Progenitor cell of endocrine pancreas (in vitro differentiated cells): ENCODE measurements at regions not wholly inside any gene's neighbourhood (a gene's known extent, or its start where the extent isn't known, plus 50 kb on each side); places are given as distances from the start of the nearest gene placed in this dataset.

Source experiments
- DNase-seq: peaks from one replicate; pipeline ENCODE4 v3.0.0; 2021; ENCODE audit warnings: low spot score; ENCODE audit not compliant: unreplicated experiment
- H3K27ac Mint-ChIP-seq: 2 replicates; pipeline ENCODE4 v1.8.0; 2021; ENCODE audit warnings: mild to moderate bottlenecking, moderate library complexity, mixed read lengths
- H3K27me3 Mint-ChIP-seq: 2 replicates; pipeline ENCODE4 v1.8.0; 2021; ENCODE audit warnings: mixed read lengths
- H3K36me3 Mint-ChIP-seq: 2 replicates; pipeline ENCODE4 v1.8.0; 2022; ENCODE audit warnings: mixed read lengths; ENCODE audit not compliant: insufficient read depth
- H3K4me1 Mint-ChIP-seq: 2 replicates; pipeline ENCODE4 v1.8.0; 2021; ENCODE audit warnings: low read depth, mixed read lengths
- H3K4me3 Mint-ChIP-seq: 2 replicates; pipeline ENCODE4 v1.8.0; 2021; ENCODE audit warnings: low read depth, mild to moderate bottlenecking, moderate library complexity, mixed read lengths
- H3K9me3 Mint-ChIP-seq: 2 replicates; pipeline ENCODE4 v1.8.0; 2021; ENCODE audit warnings: low read depth, mixed read lengths
- CTCF ChIP-seq: fragments of 200-600 bp; sonication (generic); IDR thresholded peaks from one replicate; pipeline ENCODE4 v1.5.0; 2021; ENCODE audit warnings: antibody characterized with exemption, mild to moderate bottlenecking; ENCODE audit not compliant: unreplicated experiment

GRCh38 chr13:44184740-44185139 is 188.9 kb upstream of the SERP2 start:
- no peak for TF ChIP-seq CTCF
- no peaks in the 10 kb centered on the region for H3K36me3 Mint-ChIP-seq
- no peak overlapping the region for H3K4me3 Mint-ChIP-seq

GRCh38 chr13:44188257-44188656 is 185.4 kb upstream of the SERP2 start:
- Mint-ChIP-seq H3K4me1 (peaks cover 9% of the 10 kb centered on the region), H3K36me3 (no peaks in the 10 kb centered on the region), H3K4me3 (no peak overlapping the region), H3K27ac (no peak overlapping the region), H3K27me3 (no peaks in the 10 kb centered on the region), H3K9me3 (peaks cover 9% of the 10 kb centered on the region)
- no peak for DNase-seq
- TF ChIP-seq CTCF, result no peak

More at GRCh38 chr13:44184740-44185139, 188.9 kb upstream of the SERP2 start:
- no peaks in the 10 kb centered on the region for H3K27me3 Mint-ChIP-seq
- H3K27ac Mint-ChIP-seq, result no peak overlapping the region
- no peak for DNase-seq
- H3K9me3 Mint-ChIP-seq, result peaks cover 9% of the 10 kb centered on the region
- H3K4me1 Mint-ChIP-seq, result no peaks in the 10 kb centered on the region

- H3K36me3 Mint-ChIP-seq, result no peaks in the 10 kb centered on the region
- no peak overlapping the region for H3K4me3 Mint-ChIP-seq
- no peak for TF ChIP-seq CTCF
Observed at GRCh38 chr13:44189085-44189484, 184.5 kb upstream of the SERP2 start.

GRCh38 chr13:44191103-44191502 is 182.5 kb upstream of the SERP2 start:
- Mint-ChIP-seq H3K9me3 (no peaks in the 10 kb centered on the region), H3K36me3 (no peaks in the 10 kb centered on the region), H3K27ac (no peak overlapping the region), H3K27me3 (peaks cover 4% of the 10 kb centered on the region), H3K4me3 (no peak overlapping the region), H3K4me1 (peaks cover 17% of the 10 kb centered on the region)
- no peak for TF ChIP-seq CTCF
- no peak for DNase-seq

More at GRCh38 chr13:44189085-44189484, 184.5 kb upstream of the SERP2 start:
- DNase-seq, result no peak
- Mint-ChIP-seq H3K27ac (no peak overlapping the region), H3K9me3 (peaks cover 4% of the 10 kb centered on the region), H3K4me1 (peaks cover 9% of the 10 kb centered on the region), H3K27me3 (no peaks in the 10 kb centered on the region)

GRCh38 chr13:44191504-44192171 is 182.0 kb upstream of the SERP2 start:
- Mint-ChIP-seq H3K27ac (no peak overlapping the region), H3K27me3 (peaks cover 4% of the 10 kb centered on the region), H3K36me3 (no peaks in the 10 kb centered on the region), H3K4me1 (peaks cover 21% of the 10 kb centered on the region), H3K9me3 (no peaks in the 10 kb centered on the region), H3K4me3 (no peak overlapping the region)
- peak; percentile 57 for TF ChIP-seq CTCF
- no peak for DNase-seq
